ACC112 (cell line): ENCODE measurements at regions not wholly inside any gene's neighbourhood (a gene's known extent, or its start where the extent isn't known, plus 50 kb on each side); places are given as distances from the start of the nearest gene placed in this dataset.

Source experiments
- H2AFZ ChIP-seq: fragments of 200-600 bp; sonication (generic); one replicate; pipeline ENCODE4 v1.6.0; 2017; ENCODE audit warnings: antibody characterized with exemption, low read length; ENCODE audit not compliant: unreplicated experiment
- H3K27ac ChIP-seq: fragments of 200-600 bp; sonication (generic); 2 replicates; pipeline ENCODE4 v1.5.1; 2014; ENCODE audit warnings: low read depth, mild to moderate bottlenecking, antibody characterized with exemption, low read length, moderate library complexity
- H3K27me3 ChIP-seq: fragments of 200-600 bp; sonication (generic); 2 replicates; pipeline ENCODE4 v1.6.1; 2014; ENCODE audit warnings: mild to moderate bottlenecking, antibody characterized with exemption, low read length, moderate library complexity, mixed read lengths; ENCODE audit not compliant: insufficient read depth
- H3K36me3 ChIP-seq: fragments of 200-600 bp; sonication (generic); 2 replicates; pipeline ENCODE4 v1.6.1; 2016; ENCODE audit warnings: mild to moderate bottlenecking, antibody characterized with exemption, low read length, moderate library complexity, mixed read lengths; ENCODE audit not compliant: insufficient read depth
- H3K4me1 ChIP-seq: fragments of 200-600 bp; sonication (generic); one replicate; pipeline ENCODE4 v1.6.1; 2016; ENCODE audit warnings: low read length, mixed read lengths; ENCODE audit not compliant: insufficient read depth, unreplicated experiment, control insufficient read depth
- H3K4me3 ChIP-seq: fragments of 200-600 bp; sonication (generic); 2 replicates; pipeline ENCODE4 v1.5.1; 2014; ENCODE audit warnings: mild to moderate bottlenecking, low read depth, low read length
- H3K79me2 ChIP-seq: fragments of 200-600 bp; sonication (generic); one replicate; pipeline ENCODE4 v1.6.0; 2016; ENCODE audit warnings: low read length; ENCODE audit not compliant: control insufficient read depth, unreplicated experiment, insufficient read depth

- no peaks in the 10 kb centered on the region for H3K79me2 ChIP-seq
- H3K4me3 ChIP-seq, result no peak overlapping the region
- H3K36me3 ChIP-seq, result no peaks in the 10 kb centered on the region
- H3K27ac ChIP-seq, result no peak overlapping the region
- no peaks in the 10 kb centered on the region for H3K4me1 ChIP-seq
- H3K27me3 ChIP-seq, result peaks cover 54% of the 10 kb centered on the region
- H2AFZ ChIP-seq, result no peak overlapping the region
These were observed 233.7 kb upstream of the SOX21 start for GRCh38 chr13:94946039-94946438.

GRCh38 chr13:94938124-94938523, 225.8 kb upstream of the SOX21 start:
- H3K4me3 ChIP-seq, result no peak overlapping the region
- H3K27me3 ChIP-seq, result peaks cover 69% of the 10 kb centered on the region
- no peak overlapping the region for H2AFZ ChIP-seq
- no peak overlapping the region for H3K27ac ChIP-seq
- no peaks in the 10 kb centered on the region for H3K36me3 ChIP-seq
- H3K4me1 ChIP-seq, result no peaks in the 10 kb centered on the region
- no peaks in the 10 kb centered on the region for H3K79me2 ChIP-seq

- no peak overlapping the region for H3K4me3 ChIP-seq
- H3K79me2 ChIP-seq, result no peaks in the 10 kb centered on the region
- no peaks in the 10 kb centered on the region for H3K36me3 ChIP-seq
- H3K27me3 ChIP-seq, result peaks cover 63% of the 10 kb centered on the region
- H3K4me1 ChIP-seq, result no peaks in the 10 kb centered on the region
- H3K27ac ChIP-seq, result no peak overlapping the region
- H2AFZ ChIP-seq, result no peak overlapping the region
These were observed 224.3 kb upstream of the SOX21 start for GRCh38 chr13:94936633-94937032.

- Histone ChIP-seq H3K79me2 (no peaks in the 10 kb centered on the region), H2AFZ (no peak overlapping the region), H3K4me3 (no peak overlapping the region), H3K36me3 (no peaks in the 10 kb centered on the region), H3K27ac (no peak overlapping the region), H3K27me3 (peaks cover 70% of the 10 kb centered on the region), H3K4me1 (no peaks in the 10 kb centered on the region)
These were observed 221.6 kb upstream of the SOX21 start for GRCh38 chr13:94933936-94934335.

GRCh38 chr13:94933230-94933751, 220.9 kb upstream of the SOX21 start:
- Histone ChIP-seq H3K4me1 (no peaks in the 10 kb centered on the region), H3K79me2 (no peaks in the 10 kb centered on the region), H3K4me3 (no peak overlapping the region), H2AFZ (no peak overlapping the region), H3K36me3 (no peaks in the 10 kb centered on the region), H3K27ac (no peak overlapping the region), H3K27me3 (peaks cover 70% of the 10 kb centered on the region)

- Histone ChIP-seq H3K27me3 (peaks cover 71% of the 10 kb centered on the region), H3K36me3 (no peaks in the 10 kb centered on the region), H3K4me3 (no peak overlapping the region), H3K27ac (no peak overlapping the region), H2AFZ (no peak overlapping the region), H3K79me2 (no peaks in the 10 kb centered on the region), H3K4me1 (no peaks in the 10 kb centered on the region)
These were observed 215.9 kb upstream of the SOX21 start for GRCh38 chr13:94928127-94928775.

GRCh38 chr13:94925263-94925662, 212.9 kb upstream of the SOX21 start:
- no peaks in the 10 kb centered on the region for H3K79me2 ChIP-seq
- H2AFZ ChIP-seq, result no peak overlapping the region
- H3K36me3 ChIP-seq, result no peaks in the 10 kb centered on the region
- H3K4me1 ChIP-seq, result no peaks in the 10 kb centered on the region
- H3K27ac ChIP-seq, result no peak overlapping the region
- no peak overlapping the region for H3K4me3 ChIP-seq
- peaks cover 85% of the 10 kb centered on the region for H3K27me3 ChIP-seq

GRCh38 chr13:94921181-94921580, 208.8 kb upstream of the SOX21 start:
- no peaks in the 10 kb centered on the region for H3K79me2 ChIP-seq
- H3K4me3 ChIP-seq, result no peak overlapping the region
- no peaks in the 10 kb centered on the region for H3K4me1 ChIP-seq
- H3K36me3 ChIP-seq, result no peaks in the 10 kb centered on the region
- no peak overlapping the region for H3K27ac ChIP-seq
- H2AFZ ChIP-seq, result no peak overlapping the region
- peaks cover 65% of the 10 kb centered on the region for H3K27me3 ChIP-seq

GRCh38 chr13:94920578-94920977, 208.2 kb upstream of the SOX21 start:
- H2AFZ ChIP-seq, result no peak overlapping the region
- H3K4me1 ChIP-seq, result no peaks in the 10 kb centered on the region
- H3K4me3 ChIP-seq, result no peak overlapping the region
- H3K27me3 ChIP-seq, result peaks cover 65% of the 10 kb centered on the region
- H3K36me3 ChIP-seq, result no peaks in the 10 kb centered on the region
- no peaks in the 10 kb centered on the region for H3K79me2 ChIP-seq
- no peak overlapping the region for H3K27ac ChIP-seq

- no peaks in the 10 kb centered on the region for H3K36me3 ChIP-seq
- no peaks in the 10 kb centered on the region for H3K4me1 ChIP-seq
- H3K27me3 ChIP-seq, result peaks cover 59% of the 10 kb centered on the region
- H3K4me3 ChIP-seq, result no peak overlapping the region
- H2AFZ ChIP-seq, result no peak overlapping the region
- H3K79me2 ChIP-seq, result no peaks in the 10 kb centered on the region
- no peak overlapping the region for H3K27ac ChIP-seq
These were observed 205.5 kb upstream of the SOX21 start for GRCh38 chr13:94917824-94918223.

- Histone ChIP-seq H3K27me3 (peaks cover 59% of the 10 kb centered on the region), H3K79me2 (no peaks in the 10 kb centered on the region), H2AFZ (no peak overlapping the region), H3K4me1 (no peaks in the 10 kb centered on the region), H3K4me3 (no peak overlapping the region), H3K36me3 (no peaks in the 10 kb centered on the region), H3K27ac (no peak overlapping the region)
These were observed 202.6 kb upstream of the SOX21 start for GRCh38 chr13:94914895-94915294.
